ENCODE measurements at regions not wholly inside any gene's neighbourhood (a gene's known extent, or its start where the extent isn't known, plus 50 kb on each side); places are given as distances from the start of the nearest gene placed in this dataset.
"Not testable (repeated sequence)": the region's sequence is repeated elsewhere in the genome, so short reads cannot be mapped to it uniquely, and the experiment has no call there.

- no peaks in the 10 kb centered on the region for H3K27me3 ChIP-seq (ENCODE audit: insufficient read depth, low read length, poor library complexity)
- no peaks in the 10 kb centered on the region for H3K79me2 ChIP-seq (ENCODE audit: insufficient read depth, low read length)
- H3K4me2 ChIP-seq (ENCODE audit: insufficient read depth, low read length), result no peak overlapping the region
- H3K9me3 ChIP-seq (ENCODE audit: insufficient read depth, low read length, severe bottlenecking), result peaks cover 2% of the 10 kb centered on the region
- H3K4me3 ChIP-seq (ENCODE audit: low read depth in 1 of 2, low read length in 2 of 2), result no peak overlapping the region
- no peaks in the 10 kb centered on the region for H3K4me1 ChIP-seq (ENCODE audit: insufficient read depth, low read length)
- H3K27ac ChIP-seq (ENCODE audit: low read length), result no peak overlapping the region
- H3K36me3 ChIP-seq (ENCODE audit: insufficient read depth, low read length), result no peaks in the 10 kb centered on the region
- no peak overlapping the region for H2AFZ ChIP-seq (ENCODE audit: low read depth, low read length)
- TF ChIP-seq EZH2 (IDR thresholded peaks at IDR 0.05; ENCODE audit: borderline replicate concordance, low read depth, low read length, severe bottlenecking) (no peak), CTCF (IDR thresholded peaks at IDR 0.05; ENCODE audit: borderline replicate concordance, extremely low read depth, low read length, poor library complexity, severe bottlenecking) (no peak)
- H3K9ac ChIP-seq (ENCODE audit: low read depth, low read length), result no peak overlapping the region
- DNase-seq (no peak), ATAC-seq (ENCODE audit: insufficient read depth, low read depth) (no peak)
- no peaks in the 10 kb centered on the region for H4K20me1 ChIP-seq (ENCODE audit: insufficient read depth, low read length)
Observed at GRCh38 chr1:178039891-178040290, 54.0 kb upstream of the RASAL2 start.

- not testable (repeated sequence) for H3K36me3 ChIP-seq (ENCODE audit: insufficient read depth, low read length); H2AFZ ChIP-seq (ENCODE audit: low read depth, low read length); H4K20me1 ChIP-seq (ENCODE audit: insufficient read depth, low read length); H3K9ac ChIP-seq (ENCODE audit: low read depth, low read length); DNase-seq; H3K79me2 ChIP-seq (ENCODE audit: insufficient read depth, low read length); H3K27me3 ChIP-seq (ENCODE audit: insufficient read depth, low read length, poor library complexity); H3K4me2 ChIP-seq (ENCODE audit: insufficient read depth, low read length); ATAC-seq (ENCODE audit: insufficient read depth, low read depth); H3K4me3 ChIP-seq (ENCODE audit: low read depth in 1 of 2, low read length in 2 of 2); H3K27ac ChIP-seq (ENCODE audit: low read length); H3K9me3 ChIP-seq (ENCODE audit: insufficient read depth, low read length, severe bottlenecking); H3K4me1 ChIP-seq (ENCODE audit: insufficient read depth, low read length)
Observed at GRCh38 chr1:178043940-178044339, 50.0 kb upstream of the RASAL2 start.

All from DND-41 (cell line).